OCI-LY1 (cell line): ENCODE measurements at regions not wholly inside any gene's neighbourhood (a gene's known extent, or its start where the extent isn't known, plus 50 kb on each side); places are given as distances from the start of the nearest gene placed in this dataset.

Experiments used
- CTCF ChIP-seq: fragments of 200-600 bp; sonication (generic), shearing (Covaris generic); IDR thresholded peaks from 2 replicates; pipeline ENCODE4 v1.5.1; 2017; ENCODE audit warnings: mild to moderate bottlenecking, antibody characterized with exemption, low read length, moderate library complexity, mixed read lengths
- EZH2 ChIP-seq: fragments of 200-600 bp; sonication (generic), shearing (Covaris generic); IDR thresholded peaks from 2 replicates; pipeline ENCODE4 v1.8.0; 2017; ENCODE audit warnings: borderline replicate concordance, mixed run types, mild to moderate bottlenecking, antibody characterized with exemption, low read length, moderate library complexity, mixed read lengths

- TF ChIP-seq CTCF (no peak), EZH2 (no peak)
Observed at GRCh38 chr3:176296066-176296597, 901.1 kb downstream of the TBL1XR1 start.
